ENCODE measurements at regions not wholly inside any gene's neighbourhood (a gene's known extent, or its start where the extent isn't known, plus 50 kb on each side); places are given as distances from the start of the nearest gene placed in this dataset.

- WGBS (ENCODE audit: missing lambda C conversion rate), result 46% methylated on average over 5 of the region's 5 CpGs
- ChIA-PET CTCF (no interaction called here), POLR2A (no interaction called here)
- Histone ChIP-seq H3K4me1 (no peaks in the 10 kb centered on the region), H3K9me3 (no peaks in the 10 kb centered on the region), H3K4me2 (no peak overlapping the region), H3K27ac (no peak overlapping the region), H3K4me3 (no peak overlapping the region)
- ATAC-seq (no peak), FAIRE-seq (no peak), DNase-seq (ENCODE audit: low read depth in 1 of 2, low spot score in 1 of 2) (no peak)
- TF ChIP-seq JUN (IDR thresholded peaks at IDR 0.05) (no peak), HMGXB4 (CRISPR knock-in tag; IDR thresholded peaks at IDR 0.05; ENCODE audit: borderline replicate concordance) (no peak), CHD4 (IDR thresholded peaks at IDR 0.05; ENCODE audit: borderline replicate concordance) (no peak), TFCP2L1 (CRISPR knock-in tag; IDR thresholded peaks at IDR 0.05) (no peak), MAX (IDR thresholded peaks at IDR 0.05) (no peak), EP300 (IDR thresholded peaks at IDR 0.05) (no peak), GATA3 (IDR thresholded peaks at IDR 0.05; ENCODE audit: borderline replicate concordance) (no peak), RCOR1 (IDR thresholded peaks at IDR 0.05; ENCODE audit: low read depth, low read length) (no peak), JUNB (IDR thresholded peaks at IDR 0.05) (no peak), NPAS2 (CRISPR knock-in tag; IDR thresholded peaks at IDR 0.05; ENCODE audit: borderline replicate concordance) (no peak)
Observed at GRCh38 chr12:18946106-18946505, 183.4 kb upstream of the PLEKHA5 start.

- no peak for FAIRE-seq
Observed at GRCh38 chr12:18951218-18951617, 178.3 kb upstream of the PLEKHA5 start.

More at GRCh38 chr12:18951218-18951617, 178.3 kb upstream of the PLEKHA5 start:
- TF ChIP-seq CBX8 (IDR thresholded peaks at IDR 0.05), result no peak
- TF ChIP-seq CTCF (IDR thresholded peaks at IDR 0.05), result no peak
- no peak for TF ChIP-seq BCL3 (IDR thresholded peaks at IDR 0.05)
- TF ChIP-seq POLR2AphosphoS2 (conservative IDR thresholded peaks at IDR 0.05; ENCODE audit: low read length), result no peak
- no peak for TF ChIP-seq HOXB13 (CRISPR knock-in tag; IDR thresholded peaks at IDR 0.05; ENCODE audit: low read depth)
- TF ChIP-seq FOSB (CRISPR knock-in tag; IDR thresholded peaks at IDR 0.05), result no peak
- no peak for TF ChIP-seq TFCP2L1 (CRISPR knock-in tag; IDR thresholded peaks at IDR 0.05)
- no peak for TF ChIP-seq MYC (IDR thresholded peaks at IDR 0.05; ENCODE audit: borderline replicate concordance, low read length)
- no peak for TF ChIP-seq JUN (IDR thresholded peaks at IDR 0.05)
- TF ChIP-seq ZFP36 (IDR thresholded peaks at IDR 0.05; ENCODE audit: borderline replicate concordance, partially characterized antibody), result no peak
- TF ChIP-seq KDM1A (IDR thresholded peaks at IDR 0.05; ENCODE audit: low read depth), result no peak
- no peak for TF ChIP-seq ESRRA (IDR thresholded peaks at IDR 0.05; ENCODE audit: borderline replicate concordance, low read length)
- TF ChIP-seq JUNB (IDR thresholded peaks at IDR 0.05), result no peak
- no peak for TF ChIP-seq TP53 (CRISPR knock-in tag; IDR thresholded peaks at IDR 0.05)
- no peaks in the 10 kb centered on the region for H3K4me1 ChIP-seq
- POLR2A ChIA-PET, result no interaction called here
- no peak overlapping the region for H3K27ac ChIP-seq
- DNase-seq (ENCODE audit: low read depth in 1 of 2, low spot score in 1 of 2) (no peak), ATAC-seq (no peak)
- CTCF ChIA-PET, result no interaction called here
- WGBS (ENCODE audit: missing lambda C conversion rate), result 41% methylated on average over 6 of the region's 6 CpGs
- H3K9me3 ChIP-seq, result no peaks in the 10 kb centered on the region
- H3K4me3 ChIP-seq, result no peak overlapping the region
- no peak overlapping the region for H3K4me2 ChIP-seq

All from A549 (cell line).